Activated T-helper 2 cell treated with anti-CD3 and anti-CD28 coated beads, Interferon-gamma antibody, Interleukin-2, Interleukin-4, amounts not matched to agents 10 μg/mL and 5 μg/mL and 100 μg/mL, durations not matched to agents 14 hours and 24 hours and 36 hours (primary cell): ENCODE measurements at regions not wholly inside any gene's neighbourhood (a gene's known extent, or its start where the extent isn't known, plus 50 kb on each side); places are given as distances from the start of the nearest gene placed in this dataset.

ENCODE experiments used
- DNase-seq: peaks from one replicate; pipeline ENCODE4 v3.0.0; 2021; ENCODE audit warnings: low spot score
- H3K27ac Mint-ChIP-seq: one replicate; pipeline ENCODE4 v1.8.0; 2021; ENCODE audit warnings: mixed read lengths
- H3K27me3 Mint-ChIP-seq: one replicate; pipeline ENCODE4 v1.8.0; 2021; ENCODE audit warnings: low read depth, mixed read lengths
- H3K36me3 Mint-ChIP-seq: one replicate; pipeline ENCODE4 v1.8.0; 2021; ENCODE audit warnings: low read depth, mixed read lengths
- H3K4me1 Mint-ChIP-seq: one replicate; pipeline ENCODE4 v1.8.0; 2021; ENCODE audit warnings: low read depth, mixed read lengths
- H3K4me3 Mint-ChIP-seq: one replicate; pipeline ENCODE4 v1.8.0; 2021; ENCODE audit warnings: low read depth, mild to moderate bottlenecking, moderate library complexity, mixed read lengths
- H3K9me3 Mint-ChIP-seq: one replicate; pipeline ENCODE4 v1.8.0; 2021; ENCODE audit warnings: mixed read lengths
- intact Hi-C: fragments of 100-400 bp; cut with micrococcal nuclease; formaldehyde crosslinking; loops from one replicate; pipeline ENCODE4 v1.15.1; 2023

- peaks cover 8% of the 10 kb centered on the region for H3K9me3 Mint-ChIP-seq
- peak overlapping the region; percentile 93 for H3K27ac Mint-ChIP-seq
- DNase-seq, result peak; percentile 31
- H3K36me3 Mint-ChIP-seq, result peaks cover 18% of the 10 kb centered on the region
- no peaks in the 10 kb centered on the region for H3K27me3 Mint-ChIP-seq
- H3K4me3 Mint-ChIP-seq, result peak overlapping the region; percentile 59
- intact Hi-C loops, result loop anchor here (1.0 to 10.0 kb wide), 3 partner anchors 75 to 1648 kb away; partner anchors contain the start of gene POLR1F
- peaks cover 66% of the 10 kb centered on the region for H3K4me1 Mint-ChIP-seq
Measured at GRCh38 chr7:21352540-21353387, 75.1 kb upstream of the SP4 start.

GRCh38 chr7:21353388-21353780 is 74.5 kb upstream of the SP4 start:
- Mint-ChIP-seq H3K27me3 (no peaks in the 10 kb centered on the region), H3K9me3 (peaks cover 4% of the 10 kb centered on the region), H3K36me3 (peaks cover 13% of the 10 kb centered on the region), H3K4me1 (peaks cover 64% of the 10 kb centered on the region), H3K27ac (peak overlapping the region; percentile 93), H3K4me3 (peak overlapping the region; percentile 59)
- no peak for DNase-seq
- intact Hi-C loops, result loop anchor here (1.0 to 10.0 kb wide), 3 partner anchors 74 to 1649 kb away; partner anchors contain the start of gene POLR1F

DNA sequence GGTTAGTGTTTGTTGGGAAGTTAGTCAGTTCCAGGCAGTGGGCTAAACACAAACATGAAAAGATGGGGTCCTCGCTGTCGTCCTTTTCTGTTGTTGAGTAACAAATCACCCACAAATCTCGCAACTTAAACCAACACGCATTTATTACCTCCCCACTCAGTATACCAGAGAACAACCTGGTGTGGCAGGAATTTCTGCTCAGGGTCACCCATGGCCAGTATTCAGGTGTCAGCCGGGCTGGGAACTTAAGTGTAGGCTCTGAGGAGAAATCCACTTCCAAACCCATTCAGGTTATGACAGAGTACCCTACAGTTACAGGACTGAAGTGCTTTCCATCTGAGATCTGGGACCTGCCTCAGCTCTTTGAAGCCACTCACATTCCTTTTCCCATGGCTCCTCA is 73.6 kb upstream of the SP4 start:
- Mint-ChIP-seq H3K27me3 (no peaks in the 10 kb centered on the region), H3K4me3 (peak overlapping the region; percentile 11), H3K4me1 (peaks cover 72% of the 10 kb centered on the region), H3K9me3 (no peaks in the 10 kb centered on the region), H3K36me3 (peaks cover 12% of the 10 kb centered on the region), H3K27ac (peak overlapping the region; percentile 74)
- no peak for DNase-seq
- intact Hi-C loops, result loop anchor here (2.0 to 10.0 kb wide), 2 partner anchors 17 to 1649 kb away; partner anchors contain the start of gene POLR1F

- H3K4me1 Mint-ChIP-seq, result peaks cover 80% of the 10 kb centered on the region
- intact Hi-C loops, result loop anchor here (1.0 to 10.0 kb wide), 7 partner anchors 9 to 1651 kb away; partner anchors contain the start of gene POLR1F
- peak overlapping the region; percentile 15 for H3K4me3 Mint-ChIP-seq
Measured at GRCh38 chr7:21355406-21355874, 72.4 kb upstream of the SP4 start.

GRCh38 chr7:21356616-21357015 is 71.3 kb upstream of the SP4 start:
- Mint-ChIP-seq H3K27ac (no peak overlapping the region), H3K36me3 (peaks cover 15% of the 10 kb centered on the region), H3K9me3 (no peaks in the 10 kb centered on the region), H3K27me3 (no peaks in the 10 kb centered on the region), H3K4me3 (no peak overlapping the region), H3K4me1 (peaks cover 89% of the 10 kb centered on the region)
- intact Hi-C loops, result loop anchor here (5.0 to 10.0 kb wide), 3 partner anchors 49 to 1652 kb away; partner anchors contain the start of gene POLR1F
- no peak for DNase-seq

More at GRCh38 chr7:21355406-21355874, 72.4 kb upstream of the SP4 start:
- Mint-ChIP-seq H3K27me3 (no peaks in the 10 kb centered on the region), H3K36me3 (peaks cover 15% of the 10 kb centered on the region), H3K9me3 (no peaks in the 10 kb centered on the region), H3K27ac (peak overlapping the region; percentile 46)
- peak; percentile 71 for DNase-seq

DNA sequence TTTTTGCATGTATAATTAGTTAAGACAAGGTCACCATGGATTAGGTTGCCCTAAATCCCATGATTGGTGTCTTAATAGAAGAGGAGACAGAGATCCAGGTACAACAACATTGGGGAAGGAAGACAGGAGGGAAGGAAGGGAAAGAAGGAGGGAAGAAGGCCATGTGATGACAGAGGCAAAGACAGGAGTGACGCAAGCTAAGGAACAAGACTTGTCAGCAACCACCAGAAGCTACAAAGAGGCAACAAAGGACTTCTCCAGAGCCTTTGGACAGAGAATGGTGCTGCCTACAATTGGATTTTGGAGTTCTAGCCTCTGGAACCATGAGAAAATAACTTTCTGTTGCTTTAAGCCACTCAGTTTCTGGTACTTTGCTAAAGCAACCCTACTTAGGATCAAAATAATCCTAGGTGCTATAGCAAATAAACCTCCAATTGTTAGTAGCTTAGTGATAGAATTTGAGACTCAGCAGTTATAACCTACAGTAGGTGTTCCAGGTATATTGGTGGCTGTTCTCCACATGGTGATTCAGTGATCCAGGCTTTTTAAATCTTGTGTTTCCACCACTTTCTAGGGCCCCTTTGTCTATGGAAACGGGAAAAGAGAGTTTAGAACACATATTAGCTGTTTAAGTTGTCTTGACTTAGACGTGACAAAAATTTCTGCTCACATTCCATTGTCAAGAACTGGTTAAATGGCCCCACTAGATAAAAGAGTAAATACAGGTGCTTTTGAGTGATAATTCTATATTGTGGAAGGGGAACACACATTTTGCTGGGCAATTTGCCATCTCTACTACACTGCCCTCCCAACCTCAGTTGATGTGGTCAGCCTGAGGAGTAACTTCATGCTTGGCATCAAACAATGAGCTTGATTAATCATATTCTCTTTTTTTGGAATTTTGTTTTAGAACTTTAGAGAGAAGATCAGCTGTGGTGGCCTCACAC is 70.5 kb upstream of the SP4 start:
- intact Hi-C loops, result loop anchor here (5.0 to 10.0 kb wide), 3 partner anchors 50 to 1653 kb away; partner anchors contain the start of gene POLR1F
- H3K36me3 Mint-ChIP-seq, result peaks cover 13% of the 10 kb centered on the region
- no peak overlapping the region for H3K27ac Mint-ChIP-seq
- no peak for DNase-seq
- H3K4me3 Mint-ChIP-seq, result no peak overlapping the region
- peaks cover 92% of the 10 kb centered on the region for H3K4me1 Mint-ChIP-seq
- no peaks in the 10 kb centered on the region for H3K27me3 Mint-ChIP-seq
- H3K9me3 Mint-ChIP-seq, result no peaks in the 10 kb centered on the region

GRCh38 chr7:21358648-21359047 is 69.2 kb upstream of the SP4 start:
- Mint-ChIP-seq H3K9me3 (no peaks in the 10 kb centered on the region), H3K27ac (no peak overlapping the region), H3K27me3 (no peaks in the 10 kb centered on the region), H3K4me3 (no peak overlapping the region), H3K4me1 (peaks cover 81% of the 10 kb centered on the region), H3K36me3 (peaks cover 13% of the 10 kb centered on the region)
- intact Hi-C loops, result loop anchor here (5.0 to 10.0 kb wide), 3 partner anchors 51 to 1654 kb away; partner anchors contain the start of gene POLR1F
- no peak for DNase-seq

DNA sequence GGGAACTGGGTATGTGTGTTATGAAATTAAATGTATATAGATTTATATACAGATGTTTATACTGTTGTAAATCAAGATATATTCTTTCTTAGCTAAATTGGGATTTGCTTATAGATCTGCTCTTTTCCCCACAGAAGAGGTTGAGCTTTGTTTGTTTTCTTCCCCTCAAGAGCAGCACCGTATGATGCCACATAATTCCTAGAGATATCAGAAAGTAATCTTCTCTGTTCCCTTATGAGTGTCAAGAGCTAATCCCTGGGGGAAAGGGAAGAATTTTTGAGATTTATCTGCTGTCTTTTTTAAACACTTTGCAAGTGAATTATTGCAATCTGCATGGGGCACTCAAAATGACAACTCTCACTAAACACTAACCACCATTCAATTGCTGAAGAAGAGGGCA is 68.7 kb upstream of the SP4 start:
- intact Hi-C loops, result loop anchor here (5.0 to 10.0 kb wide), 3 partner anchors 52 to 1654 kb away; partner anchors contain the start of gene POLR1F

GRCh38 chr7:21361413-21362125 is 66.3 kb upstream of the SP4 start:
- H3K36me3 Mint-ChIP-seq, result peaks cover 17% of the 10 kb centered on the region
- H3K4me1 Mint-ChIP-seq, result peaks cover 78% of the 10 kb centered on the region
- H3K27ac Mint-ChIP-seq, result peak overlapping the region; percentile 65
- H3K27me3 Mint-ChIP-seq, result no peaks in the 10 kb centered on the region
- intact Hi-C loops, result no loop called here
- peaks cover 5% of the 10 kb centered on the region for H3K9me3 Mint-ChIP-seq
- DNase-seq, result no peak
- no peak overlapping the region for H3K4me3 Mint-ChIP-seq

More for the DNA sequence above, 68.7 kb upstream of the SP4 start:
- H3K4me3 Mint-ChIP-seq, result no peak overlapping the region
- no peaks in the 10 kb centered on the region for H3K9me3 Mint-ChIP-seq
- peaks cover 13% of the 10 kb centered on the region for H3K36me3 Mint-ChIP-seq
- H3K4me1 Mint-ChIP-seq, result peaks cover 78% of the 10 kb centered on the region
- H3K27me3 Mint-ChIP-seq, result no peaks in the 10 kb centered on the region
- no peak for DNase-seq
- H3K27ac Mint-ChIP-seq, result peak overlapping the region; percentile 11

DNA sequence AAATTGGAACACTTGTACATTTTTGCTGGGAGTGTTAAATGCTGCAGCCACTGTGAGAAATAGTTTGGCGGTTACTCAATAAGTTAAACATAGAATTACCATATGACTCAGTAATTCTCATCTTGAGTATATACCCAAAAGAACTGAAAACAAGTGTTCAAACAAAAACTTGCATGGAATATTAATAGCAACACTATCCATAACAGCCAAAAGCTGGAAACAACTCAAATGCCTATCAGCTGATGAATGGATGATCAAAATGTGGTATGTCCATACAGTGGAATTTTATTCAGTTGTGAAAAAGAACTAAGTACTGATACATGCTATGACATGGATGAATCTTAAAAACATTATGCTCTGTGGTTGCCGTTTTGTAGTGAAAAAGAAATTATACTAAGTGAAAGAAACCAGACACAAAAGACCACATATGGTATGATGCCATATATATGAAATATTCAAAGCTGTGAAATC is 63.0 kb upstream of the SP4 start:
- Mint-ChIP-seq H3K27me3 (no peaks in the 10 kb centered on the region), H3K9me3 (peaks cover 9% of the 10 kb centered on the region), H3K36me3 (peaks cover 8% of the 10 kb centered on the region), H3K4me3 (no peak overlapping the region), H3K27ac (peak overlapping the region; percentile 53), H3K4me1 (peaks cover 58% of the 10 kb centered on the region)
- intact Hi-C loops, result loop anchor here (1.0 to 5.0 kb wide), 4 partner anchors 10 to 1312 kb away; no protein-coding TSS in a partner anchor
- DNase-seq, result no peak

DNA sequence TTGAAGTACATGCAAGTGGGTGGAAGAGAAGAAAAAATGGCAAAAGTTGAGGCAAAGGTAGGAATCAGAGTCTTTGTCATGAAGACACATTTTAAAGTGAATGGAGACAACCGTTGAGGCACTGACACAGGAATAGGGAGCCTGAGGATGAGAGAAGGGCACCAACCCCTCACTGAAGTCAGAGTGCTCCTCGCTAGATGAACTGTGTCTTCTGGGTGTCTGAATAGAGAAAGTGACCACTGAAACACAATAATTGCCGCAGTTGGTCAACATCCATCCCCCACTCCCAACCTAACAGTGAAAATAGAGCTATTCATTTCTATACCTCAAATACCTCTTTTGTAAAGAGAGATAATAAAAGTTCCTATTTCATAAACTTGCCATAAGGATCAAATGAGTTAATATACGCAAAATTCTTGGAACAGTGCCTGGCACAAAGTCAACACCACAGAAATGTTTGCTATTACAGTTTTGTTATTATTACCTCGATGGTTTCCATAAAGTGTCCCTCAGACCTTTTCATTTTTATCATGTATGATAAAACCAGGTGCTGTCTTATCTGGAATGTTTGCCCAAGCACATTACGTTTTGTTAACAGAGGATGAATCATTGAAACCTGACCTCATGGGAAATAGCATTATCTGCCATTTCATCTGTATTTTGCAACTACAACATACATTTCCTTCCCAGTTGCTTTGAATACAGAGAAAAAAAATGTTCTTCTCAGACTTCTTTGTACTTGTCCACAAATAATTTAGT is 61.8 kb upstream of the SP4 start:
- H3K4me1 Mint-ChIP-seq, result peaks cover 56% of the 10 kb centered on the region

More for the DNA sequence above, 61.8 kb upstream of the SP4 start:
- DNase-seq, result no peak
- no peak overlapping the region for H3K4me3 Mint-ChIP-seq
- H3K27me3 Mint-ChIP-seq, result no peaks in the 10 kb centered on the region
- intact Hi-C loops, result loop anchor here (1.0 to 5.0 kb wide), 5 partner anchors 17 to 1311 kb away; no protein-coding TSS in a partner anchor
- H3K36me3 Mint-ChIP-seq, result peaks cover 8% of the 10 kb centered on the region
- peak overlapping the region; percentile 25 for H3K27ac Mint-ChIP-seq
- peaks cover 9% of the 10 kb centered on the region for H3K9me3 Mint-ChIP-seq
